NCI-H524 (cell line): ENCODE measurements at regions not wholly inside any gene's neighbourhood (a gene's known extent, or its start where the extent isn't known, plus 50 kb on each side); places are given as distances from the start of the nearest gene placed in this dataset.
A peak's percentile ranks its signal among the peaks of the same experiment; 100 is the strongest.

ENCODE experiments used
- DNase-seq, 2 experiments: peaks; one replicate each; lab custom pipeline; 2025; lab: John Stamatoyannopoulos, UW

DNA sequence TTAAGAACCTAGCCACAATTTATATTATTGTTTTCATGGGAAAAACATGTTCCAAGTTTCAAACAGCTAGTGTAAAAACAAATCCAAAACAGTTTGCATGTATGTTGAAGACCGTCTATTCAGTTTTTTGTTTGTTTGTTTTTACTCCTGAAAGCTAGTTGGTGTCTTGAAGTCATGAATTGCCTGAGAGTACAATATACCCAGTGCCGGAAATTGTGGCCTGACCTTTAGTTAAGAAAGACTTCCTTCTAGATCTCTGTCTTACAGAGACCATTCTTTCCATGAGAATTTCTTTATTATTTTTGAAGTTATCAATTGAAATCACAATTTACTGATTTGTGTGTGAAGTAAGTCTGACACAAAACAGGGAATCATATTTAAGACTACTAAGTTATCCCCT, 474.8 kb downstream of the KCNJ2 start:
- no peak for DNase-seq

DNA sequence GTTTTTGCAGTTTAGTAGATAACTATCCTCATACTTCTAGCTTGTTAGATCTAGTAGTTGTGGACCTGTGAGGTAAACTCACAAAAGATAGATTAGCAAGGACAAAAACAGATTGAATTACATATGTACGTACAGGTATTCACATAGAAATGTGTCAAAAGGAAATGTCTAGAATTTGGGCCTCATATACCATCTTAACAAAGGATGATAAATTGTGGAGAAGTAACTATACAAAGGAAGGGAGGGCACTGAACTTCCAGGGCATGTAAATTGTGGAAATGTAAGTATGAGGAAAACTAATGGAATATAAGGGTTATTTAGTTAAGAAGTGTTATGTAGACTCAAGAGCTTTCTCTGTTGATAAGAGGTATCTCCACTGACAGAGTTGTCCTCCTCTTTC, 477.3 kb downstream of the KCNJ2 start:
- no peak for DNase-seq

DNA sequence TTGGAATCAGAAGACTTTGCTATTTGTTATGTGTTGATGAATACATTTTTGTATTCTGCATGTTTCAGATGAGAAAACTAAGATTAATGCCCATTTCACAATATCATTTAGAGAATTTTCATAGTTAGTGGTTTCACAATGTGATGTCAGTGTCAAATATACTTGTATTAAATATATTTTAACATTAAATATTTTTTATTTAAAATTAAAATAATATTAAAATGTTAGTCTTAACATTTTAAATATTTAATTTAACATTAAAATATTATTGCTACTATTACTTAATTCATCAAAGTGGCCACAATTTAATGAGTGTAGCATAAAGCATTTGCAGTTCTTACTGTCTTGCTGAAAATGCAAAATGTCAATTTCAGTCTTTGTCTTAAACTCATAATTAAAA, 478.8 kb downstream of the KCNJ2 start:
- no peak for DNase-seq

DNA sequence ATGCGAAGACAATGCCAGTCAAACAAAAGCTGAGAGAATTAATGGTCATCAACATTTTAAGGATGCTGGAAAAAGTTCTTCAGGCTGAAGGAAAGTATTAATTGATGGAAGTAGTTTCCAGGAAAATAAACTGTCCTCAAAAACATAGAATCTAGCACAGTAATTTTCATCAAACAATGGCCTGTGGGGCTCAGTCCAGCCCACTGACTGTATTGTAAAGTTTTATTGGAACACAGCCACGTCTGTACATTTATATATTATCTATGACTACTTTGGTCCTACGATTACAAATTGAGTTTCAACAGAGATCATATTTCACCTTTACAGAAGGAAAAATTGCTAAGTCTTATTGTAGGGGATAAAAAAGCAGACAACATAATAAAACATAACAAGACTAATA, 484.5 kb downstream of the KCNJ2 start:
- no peak for DNase-seq

DNA sequence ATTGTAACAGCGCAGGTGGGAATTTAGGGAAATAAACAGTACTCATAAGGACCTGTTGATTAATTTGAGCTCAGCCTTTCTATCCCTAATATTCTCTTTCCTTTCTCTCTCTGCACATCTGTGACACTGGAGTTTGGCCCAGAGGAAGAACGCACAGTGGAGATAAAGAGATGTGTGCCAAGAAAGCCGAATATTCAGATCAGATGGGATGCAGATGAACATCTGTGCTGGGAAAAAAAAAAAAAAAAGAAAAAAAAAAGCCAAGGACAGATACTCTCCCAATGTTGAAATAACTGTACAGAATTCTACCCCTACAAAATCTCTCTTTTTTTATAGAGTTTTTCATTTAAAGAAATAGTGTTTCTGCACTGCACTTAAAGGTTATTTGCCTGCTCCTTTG, 485.4 kb downstream of the KCNJ2 start:
- no peak for DNase-seq

DNA sequence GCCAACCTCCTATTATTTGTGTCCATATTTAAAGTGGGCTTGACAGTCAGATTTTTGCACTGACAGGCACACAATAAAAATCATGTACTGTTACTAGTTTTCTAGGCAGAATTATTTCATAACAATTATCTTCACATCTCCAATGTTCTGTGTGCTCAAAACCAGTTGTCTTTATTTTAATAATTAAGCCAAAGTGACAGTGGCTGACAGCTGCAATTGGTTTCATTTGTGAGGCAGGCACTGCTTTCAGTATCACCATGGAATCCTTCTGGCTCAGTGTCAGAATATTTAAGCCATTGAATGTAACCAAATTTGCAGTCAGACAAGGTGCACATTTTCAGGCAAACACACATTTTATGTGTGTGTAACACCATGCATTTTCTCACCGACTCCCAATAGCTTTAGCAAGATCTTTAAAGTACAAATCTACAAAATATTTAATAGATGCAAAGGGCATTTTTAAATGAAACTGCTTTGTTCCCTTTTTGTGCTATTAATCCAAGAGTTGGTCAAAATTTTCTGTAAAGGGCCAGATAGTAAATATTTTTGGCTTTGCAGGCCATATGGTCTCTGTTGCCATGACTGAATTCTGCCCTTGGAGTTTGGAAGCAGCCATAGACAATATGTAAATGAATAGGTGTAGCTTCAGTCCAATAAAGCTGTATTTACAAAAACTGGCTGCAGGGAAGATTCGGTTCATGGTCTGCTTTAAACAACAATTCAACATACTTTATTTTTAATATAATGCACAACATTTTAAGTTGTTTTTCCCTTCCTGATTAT, 486.0 kb downstream of the KCNJ2 start:
- no peak for DNase-seq

DNA sequence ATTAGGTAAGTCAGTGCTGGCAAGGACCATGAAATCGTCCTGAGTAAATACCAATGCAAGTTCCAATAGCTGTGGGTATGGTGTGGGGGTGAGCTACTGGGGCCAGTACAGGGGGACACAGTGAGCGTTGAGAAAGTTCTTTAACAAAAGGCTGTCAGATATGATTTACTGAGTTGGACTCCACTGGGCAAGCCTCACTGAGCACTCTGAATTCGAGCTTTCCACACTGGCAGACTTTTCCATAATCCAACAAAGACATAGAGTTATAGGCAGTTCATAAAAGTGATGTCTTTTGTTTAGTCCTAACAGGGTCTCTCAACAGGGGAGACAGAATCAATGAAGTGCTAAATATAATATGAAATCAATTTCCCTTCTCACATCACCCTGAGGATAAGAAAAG, 489.0 kb downstream of the KCNJ2 start:
- DNase-seq: no peak

DNA sequence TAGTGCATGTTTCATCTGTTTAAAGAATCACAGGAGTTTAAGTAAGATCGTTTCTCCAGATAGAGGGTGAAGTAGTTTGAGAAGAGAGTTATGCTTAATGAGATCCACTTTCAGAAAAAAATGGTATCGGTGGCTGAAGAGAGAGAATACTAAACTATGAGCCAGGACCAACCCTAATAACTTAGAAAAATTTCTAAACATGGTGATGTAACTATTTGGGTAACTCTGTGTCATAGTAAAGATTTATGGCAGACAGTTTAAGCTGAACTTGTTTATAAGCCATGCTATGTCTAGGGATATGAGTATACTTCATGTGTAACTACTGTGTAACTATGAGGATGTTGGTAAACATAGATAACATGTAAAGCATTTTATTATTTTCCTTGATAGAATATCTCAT, 489.5 kb downstream of the KCNJ2 start:
- DNase-seq: no peak

DNA sequence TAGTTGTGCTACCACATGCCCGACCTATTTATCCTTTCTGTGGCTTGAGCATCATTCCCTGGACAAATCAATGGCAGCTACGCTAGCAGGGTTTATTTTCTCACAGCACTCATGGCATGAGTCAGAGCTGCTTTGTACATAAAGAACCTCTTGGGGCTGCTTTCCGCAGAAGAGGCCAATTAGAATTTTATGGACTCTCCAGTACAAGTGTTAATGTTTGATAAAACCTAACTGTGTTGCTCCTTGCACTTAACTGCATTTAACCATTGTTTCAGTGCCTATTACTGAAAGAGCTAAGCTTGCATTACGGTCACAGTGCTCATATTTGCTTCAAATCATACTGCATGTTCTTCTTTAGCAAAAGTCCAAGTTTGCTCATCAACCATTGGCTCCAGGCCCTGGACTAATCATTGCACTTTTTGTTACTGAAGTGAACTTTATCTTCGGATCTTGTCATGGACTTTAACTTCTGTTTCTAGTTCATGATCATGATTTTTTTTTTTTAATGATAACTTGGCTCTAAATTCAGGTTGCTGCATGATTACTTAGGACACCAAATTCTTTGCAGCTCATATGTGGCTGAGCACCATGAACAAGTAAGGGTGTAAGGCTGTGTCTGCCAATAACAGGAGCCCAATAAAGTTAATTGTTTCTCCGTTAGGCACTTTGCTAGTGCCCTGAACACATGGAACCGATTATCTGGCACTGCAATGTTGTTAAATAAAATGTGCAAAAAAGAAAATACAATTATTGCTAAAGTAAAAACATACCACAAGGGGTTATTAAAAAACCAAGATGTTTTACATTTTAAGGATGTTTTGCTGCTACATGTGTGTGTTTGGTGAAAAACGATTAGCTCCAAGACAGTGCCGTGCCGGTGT, 492.2 kb downstream of the KCNJ2 start:
- no peak for DNase-seq

DNA sequence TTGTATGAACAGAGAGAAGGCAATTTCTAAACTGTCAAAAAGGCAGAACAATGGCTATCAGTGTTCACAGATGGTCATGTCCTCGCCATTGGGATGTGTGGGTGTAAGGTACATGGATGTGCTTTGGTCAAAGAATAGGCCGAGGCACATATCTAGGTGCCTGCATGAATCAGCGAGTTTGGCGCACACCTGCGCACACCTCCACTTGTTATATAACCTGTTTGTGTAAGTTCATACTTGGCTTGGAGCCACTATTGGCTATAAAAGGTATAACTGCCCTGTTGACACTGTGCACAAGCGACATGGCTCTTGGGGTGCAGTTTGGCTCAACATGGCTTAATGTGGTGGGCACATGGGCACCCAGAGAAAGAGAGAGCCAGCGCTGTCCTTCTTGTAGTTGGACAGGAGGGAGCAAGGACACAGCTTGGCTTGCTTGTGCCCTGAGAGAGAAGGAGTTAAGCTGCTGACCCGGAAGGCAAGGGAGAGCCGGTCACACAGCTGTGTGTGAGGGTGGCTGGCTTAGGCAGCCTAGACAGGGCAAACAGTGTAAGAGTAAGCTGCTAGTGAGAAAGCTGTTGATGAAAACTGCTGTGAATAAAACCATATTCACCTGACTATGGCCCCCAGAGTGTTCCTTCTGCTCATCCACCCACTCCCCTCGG, 499.1 kb downstream of the KCNJ2 start:
- no peak for DNase-seq

DNA sequence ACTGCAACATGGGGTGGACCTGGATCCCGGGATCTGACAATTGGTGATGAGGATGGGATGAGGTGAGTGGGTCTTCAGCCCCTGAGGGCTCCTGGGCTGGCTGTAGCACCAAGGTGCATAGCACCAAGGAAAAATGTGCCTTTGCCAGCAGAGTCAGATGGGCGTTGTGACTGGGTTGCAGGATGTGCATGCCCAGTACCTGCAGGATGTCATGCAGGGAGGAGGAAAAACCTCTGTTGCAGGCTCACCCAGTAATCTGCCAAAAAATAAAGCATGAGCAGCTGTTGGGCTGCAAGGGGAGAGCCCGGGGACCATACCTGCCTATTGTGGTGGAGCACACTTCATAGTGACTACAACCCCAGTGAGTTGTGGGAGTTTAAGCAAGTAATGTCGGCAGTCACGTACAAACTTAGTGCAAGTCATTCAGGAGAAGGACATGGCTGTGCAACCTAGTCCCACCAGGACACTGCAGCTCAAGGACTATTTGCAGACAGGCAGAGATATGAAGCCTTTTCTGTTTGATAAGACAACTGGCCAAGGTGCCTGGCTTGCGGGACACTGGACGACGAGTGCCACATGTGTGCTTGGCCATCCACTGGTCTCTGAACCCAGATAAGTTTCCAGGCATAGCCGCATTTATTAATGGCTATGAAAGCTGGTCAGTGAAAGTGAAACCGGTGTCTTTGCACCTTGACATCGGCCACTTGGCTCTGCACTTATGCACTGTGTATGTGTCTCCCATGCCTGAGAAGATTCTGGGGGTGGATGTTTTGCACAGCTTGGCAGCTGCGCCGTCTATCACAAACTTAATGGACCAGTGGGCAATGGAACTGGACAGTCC, 499.8 kb downstream of the KCNJ2 start:
- DNase-seq: no peak

DNA sequence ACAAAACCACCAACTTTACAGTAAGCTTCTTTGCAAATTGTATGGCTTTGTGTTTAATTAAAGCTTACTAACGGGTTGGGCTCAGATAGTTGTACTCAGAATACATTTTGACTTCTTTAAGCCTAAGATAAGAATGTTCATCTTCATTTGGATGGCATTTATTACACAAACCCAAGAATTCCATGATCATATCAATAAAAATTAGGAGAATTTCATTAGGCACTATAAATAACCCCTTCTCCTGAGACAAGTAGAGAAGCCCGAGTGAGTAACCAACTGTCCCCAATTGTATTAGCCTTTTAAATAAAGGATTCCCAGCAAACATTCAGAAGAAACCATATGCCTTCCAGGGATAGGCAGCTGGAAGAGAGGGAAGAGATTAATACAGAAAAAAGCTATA, 504.7 kb downstream of the KCNJ2 start:
- no peak for DNase-seq

DNA sequence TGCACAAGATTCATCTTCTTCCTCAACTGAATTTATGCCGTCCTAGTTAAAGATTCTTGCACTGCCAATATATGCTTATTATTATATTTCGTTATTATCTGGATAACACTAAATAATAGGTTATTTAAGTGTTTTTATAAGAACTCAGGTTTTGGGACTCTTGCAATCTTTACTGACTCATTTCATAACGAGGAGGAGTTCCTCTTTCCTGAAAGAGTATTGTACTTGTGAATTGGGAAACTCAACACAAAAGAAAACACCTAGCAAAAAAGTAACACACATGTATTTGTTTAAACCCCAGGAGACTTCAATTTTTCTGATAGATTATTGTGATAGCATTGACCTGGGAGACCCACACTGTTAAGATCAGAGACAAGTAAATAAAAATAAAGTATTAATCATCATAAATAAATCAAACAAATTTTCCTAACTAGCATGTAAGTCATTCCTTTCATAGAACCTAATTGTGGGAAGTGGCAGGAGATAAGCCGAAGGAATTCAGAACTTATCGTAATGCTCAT, 505.8 kb downstream of the KCNJ2 start:
- DNase-seq: no peak

DNA sequence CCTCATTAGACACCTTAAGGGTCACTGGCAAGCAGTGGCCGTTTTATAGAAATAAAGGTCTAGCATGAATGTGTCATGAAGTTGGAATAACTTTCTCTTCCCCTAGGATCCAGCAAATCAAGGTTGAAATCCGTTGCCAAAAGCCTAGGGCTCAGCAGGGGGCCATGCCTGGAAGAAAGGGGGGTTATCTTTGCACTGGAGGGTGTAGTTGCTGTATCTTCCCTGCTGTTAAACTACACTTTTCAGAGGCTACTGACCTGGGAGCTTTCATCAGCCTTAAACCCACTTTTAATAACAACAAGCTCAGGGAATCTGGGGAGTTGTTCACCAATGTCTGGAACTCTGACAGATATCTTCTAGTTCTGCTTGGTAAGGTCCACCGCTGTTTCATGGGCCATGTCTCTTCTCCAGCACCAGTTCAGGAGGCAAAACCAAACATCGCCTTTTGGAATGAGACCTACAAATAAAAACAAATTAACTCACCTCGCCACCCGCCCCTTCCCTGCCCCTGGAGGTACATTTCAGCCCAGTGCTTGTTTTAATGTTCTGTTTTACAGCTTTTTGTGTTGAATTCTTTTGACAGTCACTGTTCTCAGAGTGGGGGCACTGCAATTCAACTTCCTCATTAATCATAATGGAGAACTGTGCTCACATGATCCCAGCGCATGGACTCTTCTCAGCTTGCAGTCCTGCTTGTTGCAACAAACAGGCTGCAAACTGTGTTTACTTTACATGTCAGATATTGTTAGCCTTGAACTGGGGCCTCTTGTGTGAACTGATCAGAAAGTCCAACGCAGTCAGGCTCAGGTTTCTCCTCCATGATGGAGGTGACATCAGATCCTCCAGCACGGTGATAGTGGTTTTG, 508.7 kb downstream of the KCNJ2 start:
- DNase-seq: no peak

DNA sequence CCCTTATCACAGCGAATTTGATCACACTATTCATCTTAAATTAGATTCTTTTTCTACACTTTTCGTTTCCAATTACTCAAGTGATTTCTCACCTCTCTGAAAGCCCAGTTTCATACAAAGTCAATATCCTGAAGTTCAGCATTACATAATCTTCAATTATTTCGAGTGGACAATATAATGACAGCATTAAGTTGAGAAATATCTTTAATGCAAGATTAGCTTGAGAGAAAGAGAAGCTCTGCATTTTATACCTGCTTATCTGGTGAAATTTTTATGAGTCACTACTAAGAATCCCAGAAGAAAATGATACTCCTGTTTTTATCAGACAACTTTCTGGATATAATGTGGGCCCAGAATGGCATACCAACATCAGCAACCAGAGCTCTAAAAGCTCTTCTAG, 509.6 kb downstream of the KCNJ2 start:
- no peak for DNase-seq

DNA sequence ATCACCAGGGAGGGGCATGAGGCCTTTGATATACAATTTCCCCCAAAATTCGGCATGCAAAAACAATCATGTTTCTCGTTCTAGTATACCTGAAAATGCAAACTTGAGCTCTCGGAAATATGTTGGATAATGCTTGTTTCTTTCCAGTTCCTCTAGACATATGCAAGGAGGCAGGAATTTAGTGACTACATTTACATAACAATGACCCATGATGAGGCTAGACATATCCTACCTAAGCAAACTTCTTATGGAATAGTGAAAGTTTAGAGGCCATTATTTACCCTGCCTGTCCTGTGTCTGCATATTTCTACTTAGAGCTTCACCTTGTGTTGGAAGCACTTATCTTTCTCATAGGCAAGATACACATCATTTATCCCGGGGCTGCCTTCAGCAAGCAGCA, 514.6 kb downstream of the KCNJ2 start:
- DNase-seq: no peak

DNA sequence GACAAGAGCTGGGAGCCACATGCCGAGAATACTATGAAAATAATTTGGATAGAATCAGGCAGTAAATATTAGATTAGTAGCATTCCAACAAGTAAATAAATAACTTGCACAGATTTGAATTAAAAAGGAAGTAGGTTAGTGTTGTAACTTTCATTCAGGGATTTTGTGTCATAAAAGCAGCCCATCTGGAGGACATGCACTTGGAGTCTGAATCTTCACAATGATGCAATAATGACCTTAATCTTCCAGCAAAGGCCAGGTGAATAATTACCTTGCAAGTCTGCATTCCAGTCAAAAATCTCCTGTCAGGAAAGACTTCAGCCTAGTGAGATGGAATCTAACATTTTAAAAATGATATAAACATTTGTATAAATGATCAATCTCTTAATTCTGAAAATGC, 518.1 kb downstream of the KCNJ2 start:
- peak in 1 of 2 experiments; percentile 11 for DNase-seq

DNA sequence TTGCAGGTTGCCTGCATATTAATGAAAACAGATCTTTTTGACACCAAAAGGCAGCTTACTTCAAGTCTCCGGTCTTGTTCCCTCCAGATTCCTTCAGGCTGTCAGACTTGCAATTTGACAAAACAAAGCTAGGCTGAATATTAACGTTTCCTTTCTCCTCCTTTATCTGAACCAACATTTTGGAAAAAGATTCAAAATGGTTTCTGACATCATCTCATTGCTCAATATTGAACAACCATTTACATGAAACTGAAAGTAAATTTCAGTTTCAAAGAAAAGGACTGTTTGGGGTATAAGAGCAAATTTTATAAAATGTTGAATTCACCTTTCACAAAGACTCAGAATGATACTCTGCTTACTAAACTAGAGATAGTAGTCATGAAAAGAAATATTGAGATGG, 521.8 kb downstream of the KCNJ2 start:
- DNase-seq: no peak

DNA sequence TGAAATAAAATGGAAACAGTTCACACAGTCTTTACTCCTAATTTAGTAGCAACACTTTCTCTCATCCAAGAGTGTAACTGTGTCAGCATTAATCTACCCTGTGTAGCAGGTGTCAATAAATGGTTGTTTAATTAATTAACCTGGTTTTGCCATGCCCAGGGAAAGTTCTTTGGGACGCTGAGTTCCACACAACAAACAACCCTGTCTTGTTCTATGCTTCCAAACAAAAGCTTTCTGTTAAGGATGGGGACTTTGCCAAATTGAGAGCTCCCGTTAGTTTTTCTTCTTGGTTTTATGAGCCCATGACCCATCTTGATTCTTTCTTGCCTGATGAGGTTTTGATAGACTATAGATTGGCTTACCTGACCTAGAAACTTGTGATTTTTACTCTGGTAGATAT, 530.1 kb downstream of the KCNJ2 start:
- DNase-seq: no peak

DNA sequence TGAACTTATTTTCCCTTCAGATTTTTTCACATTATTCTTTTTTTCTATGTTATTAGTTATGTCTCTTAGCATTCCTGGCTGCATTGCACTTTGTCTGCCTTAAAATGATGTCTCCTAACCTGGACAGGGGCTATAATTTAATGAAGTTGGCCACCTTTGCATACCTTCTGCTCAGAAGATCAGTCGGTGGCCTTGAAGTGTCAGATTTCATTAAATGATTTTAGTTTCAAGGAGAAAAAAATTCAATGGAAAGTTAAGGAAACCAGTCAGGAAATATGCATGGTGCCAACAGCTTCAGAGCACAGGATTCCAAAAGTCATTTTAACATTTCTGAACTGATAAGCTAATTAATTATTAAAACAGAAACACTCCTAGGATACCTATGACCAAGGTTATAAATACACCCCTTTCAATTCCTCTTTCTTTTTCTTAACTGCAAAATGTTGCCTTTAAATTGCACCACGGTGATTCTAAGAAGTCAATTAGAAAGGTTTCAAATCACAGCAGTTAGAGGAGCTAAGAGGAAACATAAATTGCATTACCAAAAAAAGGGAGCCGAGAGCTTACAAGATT, 533.4 kb downstream of the KCNJ2 start:
- no peak for DNase-seq
